MG63 (cell line): ENCODE measurements at regions not wholly inside any gene's neighbourhood (a gene's known extent, or its start where the extent isn't known, plus 50 kb on each side); places are given as distances from the start of the nearest gene placed in this dataset.

Source experiments
- DNase-seq: peaks from one replicate; pipeline ENCODE4 v3.0.0-alpha.2; 2020
- H3K27me3 ChIP-seq: fragments of 250-450 bp; sonication (Bioruptor Pico); 2 replicates; pipeline ENCODE4 v1.5.1; 2020; ENCODE audit warnings: mild to moderate bottlenecking, moderate library complexity
- H3K36me3 ChIP-seq: fragments of 250-450 bp; sonication (Bioruptor Pico); 2 replicates; pipeline ENCODE4 v1.5.1; 2020; ENCODE audit warnings: mild to moderate bottlenecking, moderate library complexity
- H3K4me3 ChIP-seq: fragments of 250-450 bp; sonication (Bioruptor Pico); 2 replicates; pipeline ENCODE4 v1.5.1; 2020; ENCODE audit warnings: mild to moderate bottlenecking, moderate library complexity
- H3K9me3 ChIP-seq: fragments of 250-450 bp; sonication (Bioruptor Pico); 2 replicates; pipeline ENCODE4 v1.5.1; 2020; ENCODE audit warnings: mild to moderate bottlenecking, moderate library complexity

DNA sequence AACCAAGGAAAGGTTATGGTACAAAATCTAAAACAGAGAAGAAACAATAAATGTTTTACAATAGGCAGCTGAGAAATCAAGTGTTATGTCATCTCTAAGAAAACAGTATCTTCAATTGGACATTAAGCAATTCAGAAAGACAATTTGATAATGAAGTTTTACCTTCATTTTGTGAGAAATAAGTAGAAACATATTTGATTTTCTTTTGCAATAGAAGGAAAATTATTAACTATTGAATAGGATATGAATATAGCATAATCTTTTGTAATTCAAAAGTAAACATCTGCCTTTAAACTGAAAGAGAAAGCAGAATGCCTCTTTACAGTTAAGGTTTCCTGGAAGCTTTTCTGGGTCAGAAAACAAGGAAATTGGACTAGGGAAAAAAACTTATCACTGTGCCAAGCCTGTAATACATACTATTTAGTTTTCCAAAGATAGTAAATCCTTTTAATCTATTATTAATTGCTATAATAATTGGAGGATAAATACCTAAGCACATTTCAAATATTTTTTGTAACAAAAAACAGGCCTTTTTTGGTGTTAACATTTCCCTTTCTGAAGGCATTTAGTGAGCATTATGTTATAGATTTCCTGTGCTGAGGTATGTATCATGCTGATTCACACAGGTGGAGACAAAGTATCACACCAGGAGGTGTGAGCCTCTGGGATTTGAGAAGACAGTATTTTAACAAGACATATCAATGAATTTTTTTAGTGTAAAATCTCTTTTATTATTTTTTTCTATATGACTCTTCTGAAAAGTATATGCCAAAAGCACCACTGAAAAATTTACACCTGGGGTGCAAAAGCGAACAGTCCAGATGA is 947.0 kb upstream of the CDH2 start:
- no peaks in the 10 kb centered on the region for H3K9me3 ChIP-seq
- H3K4me3 ChIP-seq, result no peak overlapping the region
- DNase-seq, result no peak
- no peaks in the 10 kb centered on the region for H3K36me3 ChIP-seq
- H3K27me3 ChIP-seq, result no peaks in the 10 kb centered on the region

DNA sequence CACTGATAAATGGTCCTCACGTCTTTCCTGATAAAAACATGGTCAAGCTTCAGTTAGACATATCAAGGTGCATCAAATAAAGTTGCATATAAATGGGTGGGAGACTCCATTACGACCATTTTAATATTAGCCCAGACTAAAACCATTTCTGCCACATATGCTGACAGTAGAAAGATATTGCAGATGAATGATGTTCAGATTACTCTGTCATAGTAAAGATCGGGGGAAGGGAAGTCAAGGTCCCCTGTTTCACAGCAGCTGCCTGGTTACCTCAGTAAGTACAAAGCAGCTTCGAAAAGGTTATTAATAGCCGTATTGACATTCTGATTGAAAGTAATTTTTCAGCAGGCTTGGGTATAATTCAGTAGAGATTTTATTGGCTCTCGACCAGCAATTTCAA is 927.7 kb upstream of the CDH2 start:
- Histone ChIP-seq H3K4me3 (no peak overlapping the region), H3K27me3 (no peaks in the 10 kb centered on the region), H3K36me3 (no peaks in the 10 kb centered on the region), H3K9me3 (no peaks in the 10 kb centered on the region)
- DNase-seq, result no peak

DNA sequence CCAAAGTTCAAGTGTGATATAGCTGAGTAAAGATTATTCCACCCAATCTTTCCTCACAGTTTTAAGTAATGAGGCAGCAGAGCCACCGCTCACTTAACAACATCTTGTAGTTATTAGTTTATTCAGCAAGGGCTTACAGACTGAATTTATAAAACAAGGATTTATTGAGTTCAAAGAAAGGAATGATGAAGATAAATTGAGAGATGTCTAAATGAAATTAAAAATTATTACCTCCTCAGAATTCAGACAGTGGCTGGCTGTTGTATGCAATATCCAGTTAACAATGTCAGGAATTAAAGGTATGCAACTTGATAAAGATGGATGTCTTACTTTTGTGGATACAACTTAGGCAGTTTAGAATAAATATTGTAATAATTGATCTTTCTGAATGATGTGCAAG is 927.3 kb upstream of the CDH2 start:
- H3K9me3 ChIP-seq, result no peaks in the 10 kb centered on the region
- no peaks in the 10 kb centered on the region for H3K36me3 ChIP-seq
- no peak for DNase-seq
- no peaks in the 10 kb centered on the region for H3K27me3 ChIP-seq
- H3K4me3 ChIP-seq, result no peak overlapping the region

DNA sequence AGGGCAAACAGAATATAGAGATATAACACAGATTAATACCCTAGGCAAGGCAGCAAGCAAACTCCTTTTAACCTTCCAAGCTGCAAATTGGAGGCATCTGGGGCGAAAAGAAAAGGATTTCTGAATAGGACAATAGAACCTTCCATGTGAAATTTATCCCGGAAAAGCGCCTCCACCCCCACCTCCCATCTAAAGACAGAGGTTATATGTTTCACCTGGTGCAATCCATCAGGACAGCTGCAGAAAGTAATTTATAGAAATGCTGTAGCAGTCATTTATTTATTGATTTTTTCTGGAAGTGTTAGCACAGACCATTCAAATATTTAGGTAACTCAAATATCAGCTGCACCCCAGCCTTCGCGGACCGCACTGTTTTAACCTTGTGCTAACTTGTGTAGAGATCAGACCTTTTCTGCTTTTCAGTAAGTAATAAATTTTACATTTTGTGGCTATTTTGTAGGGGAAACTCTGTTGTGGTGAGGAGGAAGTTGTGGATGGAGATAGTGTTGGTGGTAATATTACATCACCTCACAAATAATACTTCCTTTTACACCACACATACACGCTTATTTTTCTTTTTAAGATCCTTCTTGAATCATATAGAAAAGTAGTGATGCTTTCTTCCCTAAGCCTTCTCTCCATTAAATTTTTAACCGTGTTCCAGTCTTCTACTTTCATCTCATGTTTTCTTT is 919.3 kb upstream of the CDH2 start:
- no peaks in the 10 kb centered on the region for H3K9me3 ChIP-seq
- no peak for DNase-seq
- no peaks in the 10 kb centered on the region for H3K27me3 ChIP-seq
- no peaks in the 10 kb centered on the region for H3K36me3 ChIP-seq
- H3K4me3 ChIP-seq, result no peak overlapping the region

DNA sequence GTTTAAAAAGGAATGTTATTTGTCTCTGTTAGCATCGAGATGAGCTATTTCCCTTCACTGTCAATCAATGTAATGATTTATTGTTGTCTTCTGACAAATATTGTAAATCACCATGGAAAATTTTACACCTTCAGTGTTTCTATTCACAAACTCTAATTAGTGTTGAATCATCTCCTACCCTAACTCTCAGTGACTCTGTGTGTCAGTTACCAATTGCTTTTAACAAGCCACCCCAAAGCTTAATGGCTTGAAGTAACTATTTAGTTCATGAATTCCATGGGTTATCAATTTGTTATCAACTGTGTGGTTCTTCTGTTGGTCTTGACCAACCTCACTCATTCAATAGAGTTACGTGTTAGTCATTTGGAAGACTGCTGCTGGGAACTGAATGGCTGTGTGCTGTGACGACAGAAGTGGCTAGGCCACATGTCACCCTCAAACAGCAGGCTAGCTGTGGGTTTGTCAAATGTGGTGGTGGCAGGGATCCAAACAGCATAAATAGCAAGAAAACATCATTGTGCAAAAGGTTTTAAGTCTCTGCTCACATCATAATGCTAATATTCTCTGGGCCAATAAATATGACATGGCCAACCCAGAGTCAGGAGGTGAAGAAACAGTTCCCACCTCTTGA is 910.8 kb upstream of the CDH2 start:
- no peaks in the 10 kb centered on the region for H3K27me3 ChIP-seq
- H3K4me3 ChIP-seq, result no peak overlapping the region
- no peaks in the 10 kb centered on the region for H3K36me3 ChIP-seq
- no peak for DNase-seq
- no peaks in the 10 kb centered on the region for H3K9me3 ChIP-seq

DNA sequence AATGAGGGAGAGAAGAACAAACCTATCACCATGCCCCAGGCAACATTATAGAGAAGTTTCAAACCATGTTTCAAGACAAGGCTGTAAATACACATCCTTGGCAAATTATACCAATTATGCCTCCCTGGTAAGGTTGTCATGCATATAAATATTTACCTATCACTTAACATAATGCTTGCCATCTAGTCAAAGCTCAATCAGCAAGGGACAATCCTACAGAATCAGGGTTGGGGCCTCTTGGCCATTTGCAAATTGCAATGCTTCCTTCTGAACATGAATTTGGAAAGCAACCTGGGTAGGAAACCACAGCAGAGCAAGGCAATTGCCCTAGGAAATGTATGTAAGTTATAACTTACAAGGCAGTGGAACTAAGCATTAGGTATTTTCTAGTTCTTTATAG is 907.2 kb upstream of the CDH2 start:
- Histone ChIP-seq H3K27me3 (no peaks in the 10 kb centered on the region), H3K36me3 (no peaks in the 10 kb centered on the region), H3K4me3 (no peak overlapping the region), H3K9me3 (no peaks in the 10 kb centered on the region)
- no peak for DNase-seq

DNA sequence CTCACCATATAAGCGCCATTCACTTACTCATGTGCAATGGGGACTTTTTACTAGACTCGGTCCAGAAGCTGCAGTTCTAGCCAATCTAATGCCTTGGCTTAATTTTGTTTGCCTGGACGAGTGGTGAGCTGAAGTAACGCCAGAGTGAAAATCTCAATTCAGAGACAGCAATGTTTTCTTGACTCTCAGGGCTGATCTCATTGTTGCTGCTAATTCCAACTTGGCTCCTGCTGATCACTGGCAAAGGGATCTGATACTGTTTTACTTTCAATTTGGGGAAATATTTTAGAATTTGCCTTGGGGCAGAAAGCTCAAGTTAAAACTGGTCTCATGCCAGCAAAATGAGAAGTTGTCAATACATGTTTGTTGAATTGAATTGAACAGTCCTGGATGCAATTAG is 906.6 kb upstream of the CDH2 start:
- 0 out of 2 replicates have a peak overlapping the region, but pooled peaks have one; percentile 7 for H3K4me3 ChIP-seq
- DNase-seq, result peak; percentile 63

DNA sequence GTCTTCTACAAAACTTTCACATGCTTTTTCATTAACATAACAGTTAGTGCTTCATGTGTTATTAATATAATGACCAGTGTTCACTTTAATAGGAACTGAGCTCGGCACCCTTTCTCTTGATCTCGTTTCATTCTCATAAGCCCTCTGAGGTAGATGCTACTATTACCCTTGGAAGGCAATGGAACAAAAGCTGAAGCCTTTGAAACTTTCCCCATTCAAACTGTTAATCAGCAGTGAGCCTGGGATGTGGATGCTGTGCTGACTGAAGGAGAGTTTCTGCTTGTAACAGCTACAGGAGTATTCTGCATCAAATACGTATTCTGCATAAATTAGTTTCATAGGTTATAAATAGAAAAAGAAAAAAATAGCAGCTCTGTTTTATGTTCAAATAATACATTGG is 904.0 kb upstream of the CDH2 start:
- DNase-seq, result no peak
- H3K4me3 ChIP-seq, result no peak overlapping the region
- no peaks in the 10 kb centered on the region for H3K36me3 ChIP-seq
- no peaks in the 10 kb centered on the region for H3K27me3 ChIP-seq
- no peaks in the 10 kb centered on the region for H3K9me3 ChIP-seq

More for the DNA sequence above, 906.6 kb upstream of the CDH2 start:
- Histone ChIP-seq H3K9me3 (no peaks in the 10 kb centered on the region), H3K36me3 (no peaks in the 10 kb centered on the region), H3K27me3 (no peaks in the 10 kb centered on the region)

DNA sequence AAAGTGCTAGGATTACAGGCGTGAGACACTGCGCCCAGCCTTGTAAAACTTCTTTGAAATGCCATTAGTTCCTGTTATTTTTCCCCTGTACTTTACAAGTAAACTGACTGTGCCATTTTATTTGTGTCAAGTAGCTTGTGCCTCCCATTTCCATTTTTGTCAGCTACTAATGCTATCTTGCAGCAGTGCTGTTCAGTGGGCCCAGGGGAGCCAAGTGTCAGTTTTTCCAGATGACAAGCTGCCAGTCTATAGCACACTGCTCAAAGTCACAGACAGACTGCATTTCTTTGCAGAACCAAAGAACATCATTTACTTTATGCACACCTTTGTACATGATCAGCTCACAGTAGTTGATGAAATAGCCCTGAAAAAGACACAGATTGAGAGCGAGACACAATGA is 901.3 kb upstream of the CDH2 start:
- no peak for DNase-seq
- no peaks in the 10 kb centered on the region for H3K9me3 ChIP-seq
- no peaks in the 10 kb centered on the region for H3K27me3 ChIP-seq
- no peak overlapping the region for H3K4me3 ChIP-seq
- no peaks in the 10 kb centered on the region for H3K36me3 ChIP-seq

DNA sequence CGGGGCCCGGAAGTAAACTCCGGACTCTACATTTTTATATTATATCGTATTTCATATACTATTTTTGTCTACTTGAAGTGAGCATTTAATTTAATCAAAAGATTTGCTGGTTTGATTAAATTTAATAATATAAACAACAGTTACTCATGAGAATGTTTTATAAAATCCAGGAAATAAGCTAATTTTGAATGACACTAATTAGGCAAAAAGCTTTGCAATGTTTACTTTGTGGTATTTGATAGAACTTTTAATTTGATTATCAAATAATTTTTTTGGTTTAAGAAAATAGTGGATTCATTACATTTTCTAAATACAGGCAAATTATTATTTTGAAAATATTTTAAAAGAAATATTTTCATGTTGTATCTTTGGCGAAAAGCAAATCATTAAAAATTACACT is 900.4 kb upstream of the CDH2 start:
- Histone ChIP-seq H3K4me3 (no peak overlapping the region), H3K36me3 (no peaks in the 10 kb centered on the region), H3K27me3 (no peaks in the 10 kb centered on the region), H3K9me3 (no peaks in the 10 kb centered on the region)
- no peak for DNase-seq

DNA sequence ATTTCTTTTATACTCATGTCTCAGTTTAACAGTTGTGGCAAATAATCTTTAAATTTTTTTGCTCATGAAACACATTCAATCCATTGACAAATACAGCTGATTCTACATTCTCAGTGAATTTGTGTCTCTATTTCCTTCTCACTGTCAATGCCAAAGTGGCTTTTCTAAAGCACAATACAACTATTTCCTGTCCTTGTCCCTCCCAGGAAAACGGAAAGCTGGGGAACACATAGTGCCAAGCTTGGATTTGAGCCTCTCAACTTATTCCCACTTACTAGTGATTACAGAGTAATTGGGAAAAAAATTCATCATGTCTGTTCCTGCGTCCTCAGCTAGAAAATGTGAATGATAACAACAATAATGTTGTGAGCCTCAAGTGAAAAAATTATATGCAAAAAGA is 899.7 kb upstream of the CDH2 start:
- Histone ChIP-seq H3K27me3 (no peaks in the 10 kb centered on the region), H3K36me3 (no peaks in the 10 kb centered on the region), H3K4me3 (no peak overlapping the region), H3K9me3 (no peaks in the 10 kb centered on the region)
- DNase-seq, result no peak

DNA sequence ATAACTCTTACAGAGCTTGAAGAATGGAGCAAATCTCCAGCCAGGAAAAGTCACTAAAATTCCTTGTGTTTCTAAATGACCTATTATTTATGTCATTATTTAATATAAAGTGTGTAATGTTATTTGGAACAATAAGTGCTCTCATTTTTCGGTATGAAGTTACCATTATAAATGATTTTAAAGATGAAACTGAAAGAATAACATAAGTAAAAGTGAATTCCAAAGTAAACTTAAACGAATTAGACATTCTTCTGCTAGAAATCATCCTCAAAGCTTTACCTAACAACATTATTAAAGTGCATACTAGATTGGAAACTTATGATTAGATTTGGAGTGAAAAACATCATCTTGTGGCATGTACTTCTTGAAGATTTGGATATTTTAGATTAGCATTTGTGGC is 897.2 kb upstream of the CDH2 start:
- no peak for DNase-seq
- Histone ChIP-seq H3K9me3 (no peaks in the 10 kb centered on the region), H3K4me3 (no peak overlapping the region), H3K36me3 (no peaks in the 10 kb centered on the region), H3K27me3 (no peaks in the 10 kb centered on the region)

DNA sequence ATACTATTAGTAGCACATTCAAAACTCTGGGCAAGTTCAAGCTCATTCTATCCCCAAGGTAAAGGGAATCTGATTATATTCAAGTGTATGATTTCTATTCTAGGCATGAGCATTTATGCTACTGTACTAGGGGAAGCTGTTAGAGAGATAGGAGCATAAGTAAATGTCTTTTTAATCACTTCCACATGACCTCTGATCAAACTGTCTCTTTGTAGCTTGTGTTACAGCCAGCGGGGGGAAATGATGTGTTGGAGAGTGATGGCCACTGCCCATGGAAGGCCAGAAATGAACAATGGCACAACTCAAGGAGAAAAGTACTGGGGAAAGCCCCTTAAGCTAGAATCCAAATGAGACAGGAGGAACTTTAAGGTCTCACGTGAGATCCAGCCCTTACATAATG is 894.9 kb upstream of the CDH2 start:
- Histone ChIP-seq H3K36me3 (no peaks in the 10 kb centered on the region), H3K4me3 (no peak overlapping the region), H3K9me3 (no peaks in the 10 kb centered on the region), H3K27me3 (no peaks in the 10 kb centered on the region)
- DNase-seq, result no peak

DNA sequence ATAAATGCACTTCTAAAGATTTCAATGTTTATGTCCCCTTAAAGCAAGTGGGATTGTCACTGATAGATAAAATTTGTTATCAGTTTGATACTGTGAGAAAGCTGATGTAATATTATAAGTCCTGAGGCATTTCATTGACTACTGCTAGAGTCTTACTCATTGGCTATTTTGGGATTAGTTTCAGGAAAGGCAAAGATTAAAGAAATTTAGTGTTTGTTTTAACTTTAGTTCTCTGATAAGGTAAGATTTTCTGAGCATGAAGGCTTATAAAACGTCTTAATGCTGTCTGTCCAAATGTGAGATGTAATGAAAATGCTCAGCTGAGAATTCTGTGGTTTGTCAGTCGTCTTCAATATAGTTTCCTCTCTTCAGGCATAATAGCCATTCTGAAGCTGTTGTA is 886.4 kb upstream of the CDH2 start:
- no peak overlapping the region for H3K4me3 ChIP-seq
- no peaks in the 10 kb centered on the region for H3K27me3 ChIP-seq
- DNase-seq, result no peak
- no peaks in the 10 kb centered on the region for H3K36me3 ChIP-seq
- no peaks in the 10 kb centered on the region for H3K9me3 ChIP-seq

DNA sequence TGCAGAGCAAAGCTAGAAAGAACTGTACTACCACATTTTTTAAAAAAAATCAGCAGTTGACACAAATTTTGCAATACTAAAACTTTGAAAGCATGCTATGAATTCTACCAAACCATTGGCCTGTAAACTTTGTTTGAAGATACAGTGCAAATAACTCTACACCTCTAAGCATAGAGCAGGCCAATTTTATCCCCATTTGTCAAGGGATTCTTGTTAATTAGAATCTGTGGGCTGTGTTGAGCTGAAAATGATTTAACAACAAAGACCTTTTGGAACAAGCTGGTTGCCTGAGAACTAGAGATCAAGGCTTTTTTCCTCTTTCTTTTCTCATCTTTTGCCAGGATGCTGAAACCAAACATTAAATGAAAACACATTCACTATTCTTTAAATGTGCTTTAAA is 886.0 kb upstream of the CDH2 start:
- no peaks in the 10 kb centered on the region for H3K9me3 ChIP-seq
- H3K36me3 ChIP-seq, result no peaks in the 10 kb centered on the region
- no peak for DNase-seq
- no peaks in the 10 kb centered on the region for H3K27me3 ChIP-seq
- H3K4me3 ChIP-seq, result no peak overlapping the region

DNA sequence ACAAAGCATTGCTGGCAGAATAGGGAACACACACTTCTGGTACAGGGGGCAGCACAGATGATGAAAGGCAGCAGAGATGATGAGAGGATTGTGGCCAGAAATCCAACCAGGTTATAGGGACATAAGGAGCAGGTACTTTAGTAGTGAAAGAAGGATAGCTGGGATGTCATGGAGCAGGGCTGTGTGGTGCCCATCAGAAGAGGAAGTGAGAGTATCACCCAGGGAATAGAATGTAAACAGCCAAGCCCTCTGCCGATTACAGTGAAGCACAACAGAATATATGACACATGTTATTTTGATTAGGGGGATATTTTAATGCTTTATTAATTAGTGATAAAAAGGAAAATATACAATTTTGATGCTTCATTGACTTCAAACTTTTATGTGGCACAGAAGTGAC is 883.4 kb upstream of the CDH2 start:
- no peaks in the 10 kb centered on the region for H3K9me3 ChIP-seq
- no peaks in the 10 kb centered on the region for H3K36me3 ChIP-seq
- H3K27me3 ChIP-seq, result no peaks in the 10 kb centered on the region
- no peak overlapping the region for H3K4me3 ChIP-seq
- no peak for DNase-seq

DNA sequence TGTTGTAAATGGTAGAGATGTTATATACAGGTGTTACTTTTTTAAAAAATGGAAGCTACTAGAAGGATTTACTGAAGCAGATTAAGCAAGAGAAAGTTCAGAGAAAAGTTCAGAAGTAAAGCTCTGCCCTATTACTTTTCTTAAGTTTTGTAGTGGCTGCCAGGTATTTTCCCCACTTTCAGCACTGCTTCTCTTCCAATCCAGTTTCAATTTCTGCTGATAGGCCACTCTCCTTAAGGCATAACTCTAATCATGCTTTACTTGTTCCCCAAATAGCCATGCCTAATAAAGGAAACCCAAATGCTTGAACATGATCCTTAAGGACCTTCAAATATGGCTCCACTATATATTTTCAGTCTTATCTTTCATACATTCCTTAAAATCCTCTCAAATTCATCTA is 880.8 kb upstream of the CDH2 start:
- Histone ChIP-seq H3K36me3 (no peaks in the 10 kb centered on the region), H3K9me3 (no peaks in the 10 kb centered on the region), H3K4me3 (no peak overlapping the region), H3K27me3 (no peaks in the 10 kb centered on the region)
- no peak for DNase-seq

DNA sequence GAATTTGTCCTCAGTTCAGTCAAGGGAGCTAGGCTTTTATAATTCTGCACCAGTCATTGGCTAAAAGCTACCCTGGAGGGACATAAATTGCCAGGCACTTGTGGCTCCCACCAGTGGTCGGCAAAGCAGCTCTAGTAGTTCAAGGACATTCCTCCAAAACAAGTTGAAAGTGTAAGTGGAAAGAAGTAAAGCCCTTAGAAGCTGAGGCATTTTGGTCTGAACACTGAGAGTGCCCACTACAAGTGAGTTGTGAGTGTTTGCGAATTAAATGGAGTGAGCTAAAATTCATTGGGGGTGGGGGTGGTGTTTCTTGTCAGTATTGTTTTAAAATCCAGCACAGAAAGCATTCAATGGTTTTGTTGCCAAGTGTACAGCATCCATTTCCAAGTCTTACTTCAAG is 879.9 kb upstream of the CDH2 start:
- Histone ChIP-seq H3K36me3 (no peaks in the 10 kb centered on the region), H3K27me3 (no peaks in the 10 kb centered on the region), H3K9me3 (no peaks in the 10 kb centered on the region; the same call in 1 of the 2 replicates), H3K4me3 (no peak overlapping the region)
- no peak for DNase-seq
